Fibroblast of lung (primary cell): ENCODE measurements at regions not wholly inside any gene's neighbourhood (a gene's known extent, or its start where the extent isn't known, plus 50 kb on each side); places are given as distances from the start of the nearest gene placed in this dataset.

Source experiments
- DNase-seq, 2 donors: peaks; one replicate each; pipeline versions ENCODE4 v3.0.0 to v3.0.0-alpha.2; 2010; ENCODE audit warnings: low read depth in 2 of 2
- H2AFZ ChIP-seq: 2 replicates; pipeline ENCODE4 v1.5.1; 2012; ENCODE audit warnings: low read length, control low read depth, inconsistent platforms
- H3K27ac ChIP-seq: 2 replicates; pipeline ENCODE4 v1.5.1; 2011; ENCODE audit warnings: low read length, control low read depth; ENCODE audit not compliant: insufficient read depth
- H3K27me3 ChIP-seq: 2 replicates; pipeline ENCODE4 v1.5.1; 2011; ENCODE audit warnings: mild to moderate bottlenecking, low read length; ENCODE audit not compliant: control insufficient read depth, insufficient read depth
- H3K36me3 ChIP-seq: 2 replicates; pipeline ENCODE4 v1.5.1; 2011; ENCODE audit warnings: low read length; ENCODE audit not compliant: control insufficient read depth, insufficient read depth
- H3K4me1 ChIP-seq: 2 replicates; pipeline ENCODE4 v1.5.1; 2011; ENCODE audit warnings: low read length; ENCODE audit not compliant: control insufficient read depth, insufficient read depth; ENCODE audit errors: extremely low read depth
- H3K4me2 ChIP-seq: 2 replicates; pipeline ENCODE4 v1.5.1; 2011; ENCODE audit warnings: low read length, control low read depth; ENCODE audit not compliant: insufficient read depth; ENCODE audit errors: extremely low read depth
- H3K4me3 ChIP-seq, 4 experiments: fragments of 200-600 bp in 1 of 4; sonication (generic) in 1 of 4; replicated peaks in 1 of 4; 2 replicates each; pipeline ENCODE4 v1.5.1; 2011 to 2016; ENCODE audit warnings: low read length in 4 of 4, low read depth in 3 of 4, mild to moderate bottlenecking in 3 of 4, control low read depth in 2 of 4, inconsistent platforms in 1 of 4, mixed read lengths in 1 of 4; ENCODE audit not compliant: insufficient read depth in 1 of 4; ENCODE audit errors: control extremely low read depth in 1 of 4
- H3K79me2 ChIP-seq: 2 replicates; pipeline ENCODE4 v1.5.1; 2012; ENCODE audit warnings: mild to moderate bottlenecking, low read length, inconsistent platforms; ENCODE audit not compliant: control insufficient read depth, insufficient read depth
- H3K9ac ChIP-seq: 2 replicates; pipeline ENCODE4 v1.5.1; 2011; ENCODE audit warnings: mild to moderate bottlenecking, low read length, control low read depth; ENCODE audit not compliant: insufficient read depth
- H3K9me3 ChIP-seq: 2 replicates; pipeline ENCODE4 v1.5.1; 2012; ENCODE audit warnings: low read depth, low read length; ENCODE audit not compliant: control insufficient read depth, insufficient read depth
- H4K20me1 ChIP-seq: 2 replicates; pipeline ENCODE4 v1.5.1; 2011; ENCODE audit warnings: low read length; ENCODE audit not compliant: control insufficient read depth, insufficient read depth; ENCODE audit errors: extremely low read depth
- CTCF ChIP-seq, 2 donors: IDR thresholded peaks in 1 of 2; conservative IDR thresholded peaks in 1 of 2; 1 replicate in 1 of 2; 2 replicates in 1 of 2; pipeline ENCODE4 v1.5.1; 2011 to 2012; ENCODE audit warnings: low read length in 2 of 2, control low read depth in 1 of 2, inconsistent platforms in 1 of 2, low read depth in 1 of 2, mild to moderate bottlenecking in 1 of 2
- EZH2 ChIP-seq: IDR thresholded peaks from 2 replicates; pipeline ENCODE4 v1.5.1; 2012; ENCODE audit warnings: low read length, control low read depth, mild to moderate bottlenecking; ENCODE audit errors: missing control alignments

DNA sequence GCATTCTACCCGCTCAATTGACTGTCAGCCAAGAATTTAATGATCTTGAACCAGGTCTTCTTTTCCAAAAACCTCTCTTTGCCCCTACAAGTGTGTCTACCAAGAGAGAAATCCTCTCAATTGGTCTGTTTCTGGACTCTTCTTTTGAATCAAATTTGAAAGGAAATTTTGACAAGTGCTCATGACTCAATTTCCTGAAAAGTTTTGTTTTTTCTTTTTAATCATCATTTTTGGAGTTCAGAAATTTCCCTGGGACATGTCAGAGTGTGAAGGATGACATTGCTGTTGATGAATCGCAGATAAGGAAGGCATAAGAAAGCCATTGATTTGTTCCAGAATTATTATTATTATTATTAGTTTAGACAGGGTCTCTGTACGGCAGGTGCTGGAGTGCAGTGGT, 88.2 kb upstream of the AKT3 start:
- H3K4me2 ChIP-seq = no peak overlapping the region
- no peak overlapping the region for H3K9ac ChIP-seq
- no peak for DNase-seq
- TF ChIP-seq EZH2 (no peak), CTCF (conservative IDR thresholded peaks at IDR 0.05 in 1 of 2, IDR thresholded peaks at IDR 0.05 in 1 of 2; ENCODE audit: low read depth in 1 of 2, low read length in 2 of 2) (no peak)
- H3K36me3 ChIP-seq = no peaks in the 10 kb centered on the region
- H3K27me3 ChIP-seq = no peaks in the 10 kb centered on the region
- no peaks in the 10 kb centered on the region for H4K20me1 ChIP-seq
- H2AFZ ChIP-seq = no peak overlapping the region
- no peaks in the 10 kb centered on the region for H3K79me2 ChIP-seq
- H3K9me3 ChIP-seq = no peaks in the 10 kb centered on the region
- no peaks in the 10 kb centered on the region for H3K4me1 ChIP-seq
- H3K4me3 ChIP-seq = no peak overlapping the region
- H3K27ac ChIP-seq = no peak overlapping the region

GRCh38 chr1:243933495-243933894, 83.5 kb upstream of the AKT3 start:
- Histone ChIP-seq H3K27me3 (no peaks in the 10 kb centered on the region), H3K9ac (no peak overlapping the region), H2AFZ (no peak overlapping the region), H3K36me3 (no peaks in the 10 kb centered on the region), H3K9me3 (no peaks in the 10 kb centered on the region), H4K20me1 (no peaks in the 10 kb centered on the region), H3K4me3 (no peak overlapping the region), H3K4me1 (no peaks in the 10 kb centered on the region), H3K27ac (no peak overlapping the region), H3K4me2 (no peak overlapping the region), H3K79me2 (no peaks in the 10 kb centered on the region)
- no peak for DNase-seq
- no peak for TF ChIP-seq EZH2
- TF ChIP-seq CTCF (conservative IDR thresholded peaks at IDR 0.05 in 1 of 2, IDR thresholded peaks at IDR 0.05 in 1 of 2; ENCODE audit: low read depth in 1 of 2, low read length in 2 of 2) = no peak

GRCh38 chr1:243931957-243932356, 81.9 kb upstream of the AKT3 start:
- no peak for DNase-seq
- TF ChIP-seq EZH2 (no peak), CTCF (conservative IDR thresholded peaks at IDR 0.05 in 1 of 2, IDR thresholded peaks at IDR 0.05 in 1 of 2; ENCODE audit: low read depth in 1 of 2, low read length in 2 of 2) (no peak)
- H3K27me3 ChIP-seq = no peaks in the 10 kb centered on the region
- H3K4me1 ChIP-seq = peaks cover 3% of the 10 kb centered on the region
- H4K20me1 ChIP-seq = no peaks in the 10 kb centered on the region
- H3K9ac ChIP-seq = no peak overlapping the region
- H3K79me2 ChIP-seq = no peaks in the 10 kb centered on the region
- no peaks in the 10 kb centered on the region for H3K9me3 ChIP-seq
- no peak overlapping the region for H3K4me3 ChIP-seq
- no peaks in the 10 kb centered on the region for H3K36me3 ChIP-seq
- no peak overlapping the region for H3K27ac ChIP-seq
- H3K4me2 ChIP-seq = no peak overlapping the region
- no peak overlapping the region for H2AFZ ChIP-seq
